ENCODE measurements at regions not wholly inside any gene's neighbourhood (a gene's known extent, or its start where the extent isn't known, plus 50 kb on each side); places are given as distances from the start of the nearest gene placed in this dataset.

GRCh38 chr13:99911965-99912566 lies 59.5 kb downstream of the ZIC5 start:
- intact Hi-C loops (cut with DNase I; ENCODE audit: low total_unique reads), result loop anchor here (10.0 kb wide), 2 partner anchors 257 to 603 kb away; no protein-coding TSS in a partner anchor
- H3K4me3 ChIP-seq, result no peak overlapping the region
- TF ChIP-seq CTCF (IDR thresholded peaks at IDR 0.05), result no peak
- H3K36me3 ChIP-seq, result no peaks in the 10 kb centered on the region
- no peaks in the 10 kb centered on the region for H3K9me3 ChIP-seq
- H3K27me3 ChIP-seq, result peaks cover 0 to 52% of the 10 kb centered on the region in 2 donors
- no peak for DNase-seq
- H3K4me1 ChIP-seq, result no peaks in the 10 kb centered on the region
- H3K27ac ChIP-seq, result no peak overlapping the region

GRCh38 chr13:99911069-99911964 lies 60.2 kb downstream of the ZIC5 start:
- Histone ChIP-seq H3K27me3 (peaks cover 0 to 53% of the 10 kb centered on the region in 2 donors), H3K4me3 (no peak overlapping the region), H3K36me3 (no peaks in the 10 kb centered on the region), H3K9me3 (no peaks in the 10 kb centered on the region), H3K4me1 (no peaks in the 10 kb centered on the region), H3K27ac (no peak overlapping the region)
- DNase-seq, result no peak
- intact Hi-C loops (cut with DNase I; ENCODE audit: low total_unique reads), result loop anchor here (10.0 kb wide), 2 partner anchors 257 to 603 kb away; no protein-coding TSS in a partner anchor
- TF ChIP-seq CTCF (IDR thresholded peaks at IDR 0.05), result no peak

GRCh38 chr13:99909836-99910619 lies 61.5 kb downstream of the ZIC5 start:
- DNase-seq, result no peak
- Histone ChIP-seq H3K4me1 (no peaks in the 10 kb centered on the region), H3K9me3 (no peaks in the 10 kb centered on the region), H3K4me3 (no peak overlapping the region), H3K27me3 (peaks cover 0 to 46% of the 10 kb centered on the region in 2 donors), H3K27ac (no peak overlapping the region), H3K36me3 (no peaks in the 10 kb centered on the region)
- intact Hi-C loops (cut with DNase I; ENCODE audit: low total_unique reads), result loop anchor here (10.0 kb wide), 2 partner anchors 255 to 605 kb away; no protein-coding TSS in a partner anchor
- no peak for TF ChIP-seq CTCF (IDR thresholded peaks at IDR 0.05)

GRCh38 chr13:99909097-99909835 lies 62.3 kb downstream of the ZIC5 start:
- no peak for TF ChIP-seq CTCF (IDR thresholded peaks at IDR 0.05)

More at GRCh38 chr13:99909097-99909835, 62.3 kb downstream of the ZIC5 start:
- H3K4me1 ChIP-seq, result no peaks in the 10 kb centered on the region
- intact Hi-C loops (cut with DNase I; ENCODE audit: low total_unique reads), result no loop called here
- no peak for DNase-seq
- H3K36me3 ChIP-seq, result no peaks in the 10 kb centered on the region
- H3K4me3 ChIP-seq, result no peak overlapping the region
- no peaks in the 10 kb centered on the region for H3K9me3 ChIP-seq
- H3K27ac ChIP-seq, result no peak overlapping the region
- H3K27me3 ChIP-seq, result peaks cover 0 to 51% of the 10 kb centered on the region in 2 donors
